Peyer's patch (tissue), 4 donors: ENCODE measurements at regions not wholly inside any gene's neighbourhood (a gene's known extent, or its start where the extent isn't known, plus 50 kb on each side); places are given as distances from the start of the nearest gene placed in this dataset.
A peak's percentile ranks its signal among the peaks of the same experiment; 100 is the strongest.

Experiments used
- CTCF ChIP-seq, 6 experiments: fragments of 450-650 bp in 4 of 6; fragments of 200-600 bp in 2 of 6; sonication (generic) in 1 of 6; IDR thresholded peaks; one replicate each; pipeline ENCODE4 v1.5.1; 2017 to 2019; ENCODE audit warnings: antibody characterized with exemption in 6 of 6, mild to moderate bottlenecking in 3 of 6, moderate library complexity in 1 of 6
- POLR2A ChIP-seq, 2 donors: fragments of 450-650 bp; IDR thresholded peaks; one replicate each; pipeline ENCODE4 v1.5.1; 2017; ENCODE audit warnings: antibody characterized with exemption in 2 of 2, mild to moderate bottlenecking in 2 of 2, moderate library complexity in 2 of 2

GRCh38 chr10:78578929-78579328 is 489.8 kb upstream of the ZMIZ1 start:
- peak in 1 of 6 experiments; percentile 7 for TF ChIP-seq CTCF (IDR thresholded peaks at IDR 0.05)
- no peak for TF ChIP-seq POLR2A (IDR thresholded peaks at IDR 0.05)
